Loucy (cell line): ENCODE measurements at regions not wholly inside any gene's neighbourhood (a gene's known extent, or its start where the extent isn't known, plus 50 kb on each side); places are given as distances from the start of the nearest gene placed in this dataset.

ENCODE experiments used
- H2AFZ ChIP-seq: fragments of 200-600 bp; sonication (generic); 2 replicates; pipeline ENCODE4 v1.6.0; 2016; ENCODE audit warnings: antibody characterized with exemption, mild to moderate bottlenecking, low read length, moderate library complexity
- H3F3A ChIP-seq: fragments of 200-600 bp; 2 replicates; pipeline ENCODE4 v1.6.0; 2016; ENCODE audit warnings: antibody characterized with exemption, low read depth, mild to moderate bottlenecking
- H3K27me3 ChIP-seq: fragments of 200-600 bp; sonication (generic); 2 replicates; pipeline ENCODE4 v1.6.1; 2014; ENCODE audit warnings: low read length, mild to moderate bottlenecking; ENCODE audit not compliant: insufficient read depth, poor library complexity, severe bottlenecking
- H3K36me3 ChIP-seq: fragments of 200-600 bp; sonication (generic); 2 replicates; pipeline ENCODE4 v1.6.1; 2016; ENCODE audit warnings: low read length; ENCODE audit not compliant: insufficient read depth
- H3K4me1 ChIP-seq: fragments of 200-600 bp; sonication (generic); 2 replicates; pipeline ENCODE4 v1.5.1; 2014; ENCODE audit warnings: low read length, mild to moderate bottlenecking; ENCODE audit not compliant: insufficient read depth, poor library complexity, severe bottlenecking
- H3K4me2 ChIP-seq: fragments of 200-600 bp; sonication (generic); 2 replicates; pipeline ENCODE4 v1.6.0; 2014; ENCODE audit warnings: antibody characterized with exemption, low read length, low read depth, mild to moderate bottlenecking; ENCODE audit not compliant: poor library complexity, severe bottlenecking
- H3K4me3 ChIP-seq: fragments of 200-600 bp; sonication (generic); 2 replicates; pipeline ENCODE4 v1.5.1; 2014; ENCODE audit warnings: low read length, mild to moderate bottlenecking, mixed read lengths; ENCODE audit not compliant: poor library complexity, severe bottlenecking
- H3K79me2 ChIP-seq: fragments of 200-600 bp; sonication (generic); 2 replicates; pipeline ENCODE4 v1.6.1; 2014; ENCODE audit warnings: low read length; ENCODE audit not compliant: insufficient read depth
- H3K9ac ChIP-seq: fragments of 200-600 bp; sonication (generic); 2 replicates; pipeline ENCODE4 v1.6.0; 2014; ENCODE audit warnings: mild to moderate bottlenecking, low read depth, low read length, moderate library complexity; ENCODE audit not compliant: poor library complexity, severe bottlenecking
- H3K9me2 ChIP-seq: fragments of 200-600 bp; sonication (generic); replicated peaks from 2 replicates; pipeline ENCODE4 v1.6.1; 2016; ENCODE audit warnings: low read depth, low read length, mixed read lengths
- H3K9me3 ChIP-seq: fragments of 200-600 bp; sonication (generic); 2 replicates; pipeline ENCODE4 v1.6.1; 2014; ENCODE audit warnings: mild to moderate bottlenecking, antibody characterized with exemption, low read length, low read depth; ENCODE audit not compliant: insufficient read depth
- H4K20me1 ChIP-seq: fragments of 200-600 bp; sonication (generic); 2 replicates; pipeline ENCODE4 v1.6.0; 2014; ENCODE audit warnings: antibody characterized with exemption, low read length, mild to moderate bottlenecking; ENCODE audit not compliant: insufficient read depth, poor library complexity, severe bottlenecking
- EZH2phosphoT487 ChIP-seq: fragments of 200-600 bp; IDR thresholded peaks from 2 replicates; pipeline ENCODE4 v1.6.1; 2018; ENCODE audit warnings: antibody characterized with exemption, mild to moderate bottlenecking, moderate library complexity, borderline replicate concordance
- TF ChIP-seq, protein P1 (sequence below): fragments of 200-600 bp; sonication (generic); conservative IDR thresholded peaks from 2 replicates; pipeline ENCODE4 v1.5.1; 2014; ENCODE audit warnings: mild to moderate bottlenecking, antibody characterized with exemption, low read length

GRCh38 chr6:872570-873125 is 179.7 kb upstream of the EXOC2 start:
- Histone ChIP-seq H3K9me3 (no peaks in the 10 kb centered on the region), H3K9ac (no peak overlapping the region), H4K20me1 (no peaks in the 10 kb centered on the region), H3F3A (no peaks in the 10 kb centered on the region), H3K4me1 (no peaks in the 10 kb centered on the region), H3K36me3 (no peaks in the 10 kb centered on the region), H2AFZ (no peak overlapping the region), H3K4me2 (no peak overlapping the region), H3K27me3 (no peaks in the 10 kb centered on the region), H3K9me2 (no peaks in the 10 kb centered on the region), H3K4me3 (no peak overlapping the region), H3K79me2 (no peaks in the 10 kb centered on the region)
- no peak for TF ChIP-seq EZH2phosphoT487
- TF ChIP-seq, protein P1, sequence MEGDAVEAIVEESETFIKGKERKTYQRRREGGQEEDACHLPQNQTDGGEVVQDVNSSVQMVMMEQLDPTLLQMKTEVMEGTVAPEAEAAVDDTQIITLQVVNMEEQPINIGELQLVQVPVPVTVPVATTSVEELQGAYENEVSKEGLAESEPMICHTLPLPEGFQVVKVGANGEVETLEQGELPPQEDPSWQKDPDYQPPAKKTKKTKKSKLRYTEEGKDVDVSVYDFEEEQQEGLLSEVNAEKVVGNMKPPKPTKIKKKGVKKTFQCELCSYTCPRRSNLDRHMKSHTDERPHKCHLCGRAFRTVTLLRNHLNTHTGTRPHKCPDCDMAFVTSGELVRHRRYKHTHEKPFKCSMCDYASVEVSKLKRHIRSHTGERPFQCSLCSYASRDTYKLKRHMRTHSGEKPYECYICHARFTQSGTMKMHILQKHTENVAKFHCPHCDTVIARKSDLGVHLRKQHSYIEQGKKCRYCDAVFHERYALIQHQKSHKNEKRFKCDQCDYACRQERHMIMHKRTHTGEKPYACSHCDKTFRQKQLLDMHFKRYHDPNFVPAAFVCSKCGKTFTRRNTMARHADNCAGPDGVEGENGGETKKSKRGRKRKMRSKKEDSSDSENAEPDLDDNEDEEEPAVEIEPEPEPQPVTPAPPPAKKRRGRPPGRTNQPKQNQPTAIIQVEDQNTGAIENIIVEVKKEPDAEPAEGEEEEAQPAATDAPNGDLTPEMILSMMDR, result no peak

DNA sequence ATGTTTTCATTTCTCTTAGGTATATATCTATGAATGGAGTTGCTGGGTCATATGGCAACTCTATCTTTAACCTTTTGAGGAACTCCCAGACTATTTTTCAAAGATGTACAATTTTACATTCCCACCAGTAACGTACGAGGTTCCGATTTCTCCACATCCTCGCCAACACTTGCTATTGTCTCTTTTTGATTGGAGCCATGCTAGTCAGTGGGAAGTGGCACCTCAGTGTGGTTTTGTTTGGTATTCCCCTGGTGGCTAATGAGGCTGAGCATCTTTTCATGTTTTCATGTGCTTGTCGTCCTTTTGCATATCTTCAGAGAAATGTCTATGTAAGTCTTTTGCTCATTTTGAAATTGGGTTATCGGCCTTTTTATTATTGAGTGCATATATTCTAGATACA is 178.6 kb upstream of the EXOC2 start:
- Histone ChIP-seq H3K4me1 (no peaks in the 10 kb centered on the region), H3F3A (no peaks in the 10 kb centered on the region)

GRCh38 chr6:870096-870495 is 177.2 kb upstream of the EXOC2 start:
- H3K9me3 ChIP-seq, result no peaks in the 10 kb centered on the region
- no peak overlapping the region for H3K9ac ChIP-seq
- TF ChIP-seq, protein P1, result no peak
- TF ChIP-seq EZH2phosphoT487, result no peak
- H3K4me1 ChIP-seq, result no peaks in the 10 kb centered on the region
- no peaks in the 10 kb centered on the region for H3K79me2 ChIP-seq
- H2AFZ ChIP-seq, result no peak overlapping the region
- no peak overlapping the region for H3K4me3 ChIP-seq
- H3K27me3 ChIP-seq, result no peaks in the 10 kb centered on the region
- H3K36me3 ChIP-seq, result no peaks in the 10 kb centered on the region
- no peaks in the 10 kb centered on the region for H3K9me2 ChIP-seq
- H3K4me2 ChIP-seq, result no peak overlapping the region
- no peaks in the 10 kb centered on the region for H4K20me1 ChIP-seq
- no peaks in the 10 kb centered on the region for H3F3A ChIP-seq

More for the DNA sequence above, 178.6 kb upstream of the EXOC2 start:
- Histone ChIP-seq H3K79me2 (no peaks in the 10 kb centered on the region), H2AFZ (no peak overlapping the region), H4K20me1 (no peaks in the 10 kb centered on the region), H3K36me3 (no peaks in the 10 kb centered on the region), H3K9me3 (no peaks in the 10 kb centered on the region), H3K4me3 (no peak overlapping the region), H3K9ac (no peak overlapping the region), H3K9me2 (no peaks in the 10 kb centered on the region), H3K4me2 (no peak overlapping the region), H3K27me3 (no peaks in the 10 kb centered on the region)
- TF ChIP-seq, protein P1, result no peak
- TF ChIP-seq EZH2phosphoT487, result no peak
